ENCODE measurements at regions not wholly inside any gene's neighbourhood (a gene's known extent, or its start where the extent isn't known, plus 50 kb on each side); places are given as distances from the start of the nearest gene placed in this dataset.

- TF ChIP-seq, protein P1, sequence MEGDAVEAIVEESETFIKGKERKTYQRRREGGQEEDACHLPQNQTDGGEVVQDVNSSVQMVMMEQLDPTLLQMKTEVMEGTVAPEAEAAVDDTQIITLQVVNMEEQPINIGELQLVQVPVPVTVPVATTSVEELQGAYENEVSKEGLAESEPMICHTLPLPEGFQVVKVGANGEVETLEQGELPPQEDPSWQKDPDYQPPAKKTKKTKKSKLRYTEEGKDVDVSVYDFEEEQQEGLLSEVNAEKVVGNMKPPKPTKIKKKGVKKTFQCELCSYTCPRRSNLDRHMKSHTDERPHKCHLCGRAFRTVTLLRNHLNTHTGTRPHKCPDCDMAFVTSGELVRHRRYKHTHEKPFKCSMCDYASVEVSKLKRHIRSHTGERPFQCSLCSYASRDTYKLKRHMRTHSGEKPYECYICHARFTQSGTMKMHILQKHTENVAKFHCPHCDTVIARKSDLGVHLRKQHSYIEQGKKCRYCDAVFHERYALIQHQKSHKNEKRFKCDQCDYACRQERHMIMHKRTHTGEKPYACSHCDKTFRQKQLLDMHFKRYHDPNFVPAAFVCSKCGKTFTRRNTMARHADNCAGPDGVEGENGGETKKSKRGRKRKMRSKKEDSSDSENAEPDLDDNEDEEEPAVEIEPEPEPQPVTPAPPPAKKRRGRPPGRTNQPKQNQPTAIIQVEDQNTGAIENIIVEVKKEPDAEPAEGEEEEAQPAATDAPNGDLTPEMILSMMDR (IDR thresholded peaks at IDR 0.05; ENCODE audit: poor library complexity, severe bottlenecking): no peak
- Histone ChIP-seq H3K27ac (ENCODE audit: poor library complexity, severe bottlenecking) (no peak overlapping the region), H3K36me3 (ENCODE audit: low read depth) (no peaks in the 10 kb centered on the region), H3K4me1 (ENCODE audit: insufficient read depth, poor library complexity, severe bottlenecking) (no peaks in the 10 kb centered on the region), H3K27me3 (ENCODE audit: insufficient read depth, poor library complexity, severe bottlenecking) (peaks cover 5% of the 10 kb centered on the region), H3K4me3 (ENCODE audit: severe bottlenecking) (no peak overlapping the region), H3K9me3 (ENCODE audit: severe bottlenecking) (no peaks in the 10 kb centered on the region)
- ATAC-seq (ENCODE audit: low read depth) (no peak), DNase-seq (ENCODE audit: low spot score) (no peak)
Measured at GRCh38 chrY:21242793-21243192, 268.3 kb upstream of the RBMY1B start.

- TF ChIP-seq, protein P1 (IDR thresholded peaks at IDR 0.05; ENCODE audit: poor library complexity, severe bottlenecking): no peak
- DNase-seq (ENCODE audit: low spot score): no peak
- H3K9me3 ChIP-seq (ENCODE audit: severe bottlenecking): no peaks in the 10 kb centered on the region
- H3K27me3 ChIP-seq (ENCODE audit: insufficient read depth, poor library complexity, severe bottlenecking): no peaks in the 10 kb centered on the region
- H3K27ac ChIP-seq (ENCODE audit: poor library complexity, severe bottlenecking): no peak overlapping the region
- no peak overlapping the region for H3K4me3 ChIP-seq (ENCODE audit: severe bottlenecking)
- no peaks in the 10 kb centered on the region for H3K4me1 ChIP-seq (ENCODE audit: insufficient read depth, poor library complexity, severe bottlenecking)
- no peak for ATAC-seq (ENCODE audit: low read depth)
- H3K36me3 ChIP-seq (ENCODE audit: low read depth): no peaks in the 10 kb centered on the region
Measured at GRCh38 chrY:21246780-21247179, 264.4 kb upstream of the RBMY1B start.

GRCh38 chrY:21248591-21248990 is 262.5 kb upstream of the RBMY1B start:
- DNase-seq (ENCODE audit: low spot score) (no peak), ATAC-seq (ENCODE audit: low read depth) (no peak)
- Histone ChIP-seq H3K4me3 (ENCODE audit: severe bottlenecking) (no peak overlapping the region), H3K9me3 (ENCODE audit: severe bottlenecking) (no peaks in the 10 kb centered on the region), H3K27ac (ENCODE audit: poor library complexity, severe bottlenecking) (no peak overlapping the region), H3K4me1 (ENCODE audit: insufficient read depth, poor library complexity, severe bottlenecking) (no peaks in the 10 kb centered on the region), H3K36me3 (ENCODE audit: low read depth) (no peaks in the 10 kb centered on the region), H3K27me3 (ENCODE audit: insufficient read depth, poor library complexity, severe bottlenecking) (no peaks in the 10 kb centered on the region)
- TF ChIP-seq, protein P1 (IDR thresholded peaks at IDR 0.05; ENCODE audit: poor library complexity, severe bottlenecking): no peak

GRCh38 chrY:21253455-21254248 is 257.5 kb upstream of the RBMY1B start:
- Histone ChIP-seq H3K9me3 (ENCODE audit: severe bottlenecking) (no peaks in the 10 kb centered on the region), H3K4me1 (ENCODE audit: insufficient read depth, poor library complexity, severe bottlenecking) (no peaks in the 10 kb centered on the region), H3K36me3 (ENCODE audit: low read depth) (no peaks in the 10 kb centered on the region), H3K27ac (ENCODE audit: poor library complexity, severe bottlenecking) (no peak overlapping the region), H3K4me3 (ENCODE audit: severe bottlenecking) (no peak overlapping the region), H3K27me3 (ENCODE audit: insufficient read depth, poor library complexity, severe bottlenecking) (no peaks in the 10 kb centered on the region)
- ATAC-seq (ENCODE audit: low read depth) (no peak), DNase-seq (ENCODE audit: low spot score) (no peak)
- TF ChIP-seq, protein P1 (IDR thresholded peaks at IDR 0.05; ENCODE audit: poor library complexity, severe bottlenecking): no peak

GRCh38 chrY:21254476-21254875 is 256.7 kb upstream of the RBMY1B start:
- Histone ChIP-seq H3K27me3 (ENCODE audit: insufficient read depth, poor library complexity, severe bottlenecking) (no peaks in the 10 kb centered on the region), H3K9me3 (ENCODE audit: severe bottlenecking) (no peaks in the 10 kb centered on the region), H3K4me3 (ENCODE audit: severe bottlenecking) (no peak overlapping the region), H3K36me3 (ENCODE audit: low read depth) (no peaks in the 10 kb centered on the region), H3K27ac (ENCODE audit: poor library complexity, severe bottlenecking) (no peak overlapping the region), H3K4me1 (ENCODE audit: insufficient read depth, poor library complexity, severe bottlenecking) (no peaks in the 10 kb centered on the region)
- TF ChIP-seq, protein P1 (IDR thresholded peaks at IDR 0.05; ENCODE audit: poor library complexity, severe bottlenecking): no peak
- DNase-seq (ENCODE audit: low spot score) (no peak), ATAC-seq (ENCODE audit: low read depth) (no peak)
